Lower lobe of right lung (tissue), 2 donors: ENCODE measurements at regions not wholly inside any gene's neighbourhood (a gene's known extent, or its start where the extent isn't known, plus 50 kb on each side); places are given as distances from the start of the nearest gene placed in this dataset.

Experiments
- ATAC-seq, 2 donors: fragments of 200-7000 bp; cut with Tn5 transposase; one replicate each; pipeline ENCODE4 v1.9.1; 2020 to 2022; ENCODE audit warnings: mild to moderate bottlenecking in 2 of 2, moderate library complexity in 2 of 2
- DNase-seq: peaks from one replicate; pipeline ENCODE4 v3.0.0-alpha.2; 2020
- H3K27ac ChIP-seq: fragments of 200-600 bp; one replicate; pipeline ENCODE4 v1.8.0; 2022
- H3K27me3 ChIP-seq: fragments of 200-600 bp; one replicate; pipeline ENCODE4 v1.8.0; 2022; ENCODE audit warnings: low read depth
- H3K36me3 ChIP-seq: fragments of 200-600 bp; one replicate; pipeline ENCODE4 v1.8.0; 2022; ENCODE audit warnings: mild to moderate bottlenecking
- H3K4me1 ChIP-seq: fragments of 200-600 bp; one replicate; pipeline ENCODE4 v1.8.0; 2022
- H3K4me3 ChIP-seq: fragments of 200-600 bp; one replicate; pipeline ENCODE4 v1.8.0; 2022; ENCODE audit warnings: mild to moderate bottlenecking
- H3K9me3 ChIP-seq: fragments of 200-600 bp; one replicate; pipeline ENCODE4 v1.8.0; 2022
- CTCF ChIP-seq: fragments of 200-600 bp; IDR thresholded peaks from one replicate; pipeline ENCODE4 v1.8.0; 2022; ENCODE audit warnings: antibody characterized with exemption, mild to moderate bottlenecking
- intact Hi-C: fragments of 100-400 bp; cut with DNase I; formaldehyde crosslinking; loops from one replicate; pipeline ENCODE4 v1.11.0; 2022
- donor health status: DM: no; HTN: yes; CAD: no; lungs with severe emphysema.

GRCh38 chr11:123255909-123256308 is 60.9 kb upstream of the CLMP start:
- H3K4me3 ChIP-seq = no peak overlapping the region
- no peak for DNase-seq
- no peaks in the 10 kb centered on the region for H3K9me3 ChIP-seq
- no peaks in the 10 kb centered on the region for H3K36me3 ChIP-seq
- H3K4me1 ChIP-seq = no peaks in the 10 kb centered on the region
- no peak overlapping the region for H3K27ac ChIP-seq
- ATAC-seq = no peak
- intact Hi-C loops = no loop called here
- no peaks in the 10 kb centered on the region for H3K27me3 ChIP-seq
- no peak for TF ChIP-seq CTCF

- intact Hi-C loops = no loop called here
- Histone ChIP-seq H3K36me3 (no peaks in the 10 kb centered on the region), H3K4me1 (no peaks in the 10 kb centered on the region), H3K4me3 (no peak overlapping the region), H3K27me3 (no peaks in the 10 kb centered on the region), H3K9me3 (no peaks in the 10 kb centered on the region), H3K27ac (no peak overlapping the region)
- no peak for TF ChIP-seq CTCF
- no peak for DNase-seq
- ATAC-seq = no peak
Measured at GRCh38 chr11:123254357-123254756, 59.3 kb upstream of the CLMP start.

- H3K27ac ChIP-seq = no peak overlapping the region
- intact Hi-C loops = no loop called here
- H3K4me1 ChIP-seq = no peaks in the 10 kb centered on the region
- TF ChIP-seq CTCF = no peak
- DNase-seq = no peak
- H3K4me3 ChIP-seq = no peak overlapping the region
- H3K36me3 ChIP-seq = no peaks in the 10 kb centered on the region
- no peaks in the 10 kb centered on the region for H3K9me3 ChIP-seq
- H3K27me3 ChIP-seq = no peaks in the 10 kb centered on the region
- no peak for ATAC-seq
Measured at GRCh38 chr11:123253911-123254310, 58.9 kb upstream of the CLMP start.

- no peak for DNase-seq
- Histone ChIP-seq H3K4me3 (no peak overlapping the region), H3K4me1 (no peaks in the 10 kb centered on the region), H3K27me3 (no peaks in the 10 kb centered on the region), H3K36me3 (no peaks in the 10 kb centered on the region), H3K9me3 (no peaks in the 10 kb centered on the region), H3K27ac (no peak overlapping the region)
- intact Hi-C loops = no loop called here
- no peak for TF ChIP-seq CTCF
- no peak for ATAC-seq
Measured at GRCh38 chr11:123253223-123253622, 58.2 kb upstream of the CLMP start.

- TF ChIP-seq CTCF = no peak
- Histone ChIP-seq H3K27me3 (no peaks in the 10 kb centered on the region), H3K4me3 (no peak overlapping the region), H3K36me3 (no peaks in the 10 kb centered on the region), H3K27ac (no peak overlapping the region), H3K4me1 (no peaks in the 10 kb centered on the region), H3K9me3 (no peaks in the 10 kb centered on the region)
- DNase-seq (no peak), ATAC-seq (peak in 1 of 2 donors; percentile 26)
- intact Hi-C loops = no loop called here
Measured at GRCh38 chr11:123251657-123252344, 56.8 kb upstream of the CLMP start.
